Kidney epithelial cell (primary cell): ENCODE measurements at regions not wholly inside any gene's neighbourhood (a gene's known extent, or its start where the extent isn't known, plus 50 kb on each side); places are given as distances from the start of the nearest gene placed in this dataset.

ENCODE experiments used
- DNase-seq: peaks from one replicate; pipeline ENCODE4 v3.0.0-alpha.2; 2010; ENCODE audit warnings: low read depth
- H3K27me3 ChIP-seq: 2 replicates; pipeline ENCODE4 v1.6.0; 2011; ENCODE audit warnings: low read length; ENCODE audit not compliant: control insufficient read depth, insufficient read depth
- H3K36me3 ChIP-seq: 2 replicates; pipeline ENCODE4 v1.5.1; 2011; ENCODE audit warnings: low read length; ENCODE audit not compliant: control insufficient read depth, insufficient read depth
- H3K4me3 ChIP-seq: 2 replicates; pipeline ENCODE4 v1.5.1; 2011; ENCODE audit warnings: low read depth, mild to moderate bottlenecking, control low read depth, low read length
- CTCF ChIP-seq: IDR thresholded peaks from 2 replicates; pipeline ENCODE4 v1.5.1; 2011; ENCODE audit warnings: mild to moderate bottlenecking, moderate library complexity, low read length, control low read depth, inconsistent platforms; ENCODE audit not compliant: insufficient read depth, poor library complexity, severe bottlenecking

GRCh38 chr7:10685040-10685439, 288.6 kb upstream of the PHF14 start:
- DNase-seq = no peak
- H3K4me3 ChIP-seq = no peak overlapping the region
- no peak for TF ChIP-seq CTCF
- no peaks in the 10 kb centered on the region for H3K36me3 ChIP-seq
- H3K27me3 ChIP-seq = no peaks in the 10 kb centered on the region

- DNase-seq = no peak
- TF ChIP-seq CTCF = no peak
- no peak overlapping the region for H3K4me3 ChIP-seq
- no peaks in the 10 kb centered on the region for H3K36me3 ChIP-seq
- no peaks in the 10 kb centered on the region for H3K27me3 ChIP-seq
These were observed 285.1 kb upstream of the PHF14 start for GRCh38 chr7:10688544-10688943.

- no peak for TF ChIP-seq CTCF
- H3K27me3 ChIP-seq = no peaks in the 10 kb centered on the region
- no peak for DNase-seq
These were observed 277.6 kb upstream of the PHF14 start for GRCh38 chr7:10696064-10696463.

GRCh38 chr7:10703059-10703458, 270.6 kb upstream of the PHF14 start:
- Histone ChIP-seq H3K36me3 (no peaks in the 10 kb centered on the region), H3K4me3 (no peak overlapping the region), H3K27me3 (no peaks in the 10 kb centered on the region)
- DNase-seq = no peak
- no peak for TF ChIP-seq CTCF

More at GRCh38 chr7:10696064-10696463, 277.6 kb upstream of the PHF14 start:
- no peak overlapping the region for H3K4me3 ChIP-seq
- H3K36me3 ChIP-seq = no peaks in the 10 kb centered on the region

- Histone ChIP-seq H3K27me3 (no peaks in the 10 kb centered on the region), H3K36me3 (no peaks in the 10 kb centered on the region), H3K4me3 (no peak overlapping the region)
- no peak for TF ChIP-seq CTCF
- DNase-seq = no peak
These were observed 269.7 kb upstream of the PHF14 start for GRCh38 chr7:10703981-10704380.

- Histone ChIP-seq H3K27me3 (no peaks in the 10 kb centered on the region), H3K36me3 (no peaks in the 10 kb centered on the region), H3K4me3 (no peak overlapping the region)
- no peak for TF ChIP-seq CTCF
- DNase-seq = no peak
These were observed 269.0 kb upstream of the PHF14 start for GRCh38 chr7:10704653-10705052.
